ENCODE measurements at regions not wholly inside any gene's neighbourhood (a gene's known extent, or its start where the extent isn't known, plus 50 kb on each side); places are given as distances from the start of the nearest gene placed in this dataset.

DNA sequence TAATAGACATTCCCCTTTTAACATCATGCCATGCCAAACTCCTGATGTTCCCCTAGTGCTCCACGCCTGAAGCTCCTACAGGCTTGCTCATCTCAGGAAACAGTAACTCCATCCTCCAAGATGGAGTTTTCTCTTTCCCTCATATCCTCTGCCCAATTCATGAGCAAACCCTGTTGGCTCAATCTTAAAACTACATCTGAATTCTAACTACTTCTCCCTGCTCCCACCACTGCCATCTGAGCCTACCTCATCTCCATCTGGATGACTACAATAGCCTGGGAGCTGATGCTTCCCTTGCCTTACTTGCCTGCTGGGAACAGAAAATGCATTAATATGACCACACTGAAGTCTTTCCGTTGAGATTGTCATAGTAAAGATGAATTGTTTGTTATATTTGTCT is 271.7 kb upstream of the MKLN1 start:
- no peak for TF ChIP-seq CTCF (IDR thresholded peaks at IDR 0.05)
- TF ChIP-seq POLR2AphosphoS5 (IDR thresholded peaks at IDR 0.05) = no peak

Data from upper lobe of left lung (tissue), 4 donors.